GM12891 (cell line): ENCODE measurements at regions not wholly inside any gene's neighbourhood (a gene's known extent, or its start where the extent isn't known, plus 50 kb on each side); places are given as distances from the start of the nearest gene placed in this dataset.

Source experiments
- DNase-seq: peaks from one replicate; pipeline ENCODE4 v3.0.0; 2011; ENCODE audit warnings: low spot score; ENCODE audit not compliant: insufficient read length
- FAIRE-seq: peaks from 2 replicates; lab custom pipeline; 2011; peaks lifted over from hg19 to GRCh38; lab: Jason Lieb, UNC
- PAX5 ChIP-seq: IDR thresholded peaks from 2 replicates; pipeline ENCODE4 v1.6.1; 2011; ENCODE audit warnings: low read length, moderate library complexity, mild to moderate bottlenecking; ENCODE audit not compliant: insufficient read depth, severe bottlenecking
- POLR2A ChIP-seq: IDR thresholded peaks from 2 replicates; pipeline ENCODE4 v1.6.1; 2011; ENCODE audit warnings: low read depth, low read length, control low read depth
- POLR2AphosphoS5 ChIP-seq: IDR thresholded peaks from 2 replicates; pipeline ENCODE4 v1.6.1; 2011; ENCODE audit warnings: low read depth, low read length, control low read depth
- POU2F2 ChIP-seq: IDR thresholded peaks from 2 replicates; pipeline ENCODE4 v1.6.1; 2011; ENCODE audit warnings: low read depth, mild to moderate bottlenecking, control low read depth, low read length, moderate library complexity
- SPI1 ChIP-seq: IDR thresholded peaks from 2 replicates; pipeline ENCODE4 v1.6.1; 2011; ENCODE audit warnings: low read depth, low read length, control low read depth
- TAF1 ChIP-seq: IDR thresholded peaks from 2 replicates; pipeline ENCODE4 v1.6.1; 2011; ENCODE audit warnings: low read depth, low read length, control low read depth

DNA sequence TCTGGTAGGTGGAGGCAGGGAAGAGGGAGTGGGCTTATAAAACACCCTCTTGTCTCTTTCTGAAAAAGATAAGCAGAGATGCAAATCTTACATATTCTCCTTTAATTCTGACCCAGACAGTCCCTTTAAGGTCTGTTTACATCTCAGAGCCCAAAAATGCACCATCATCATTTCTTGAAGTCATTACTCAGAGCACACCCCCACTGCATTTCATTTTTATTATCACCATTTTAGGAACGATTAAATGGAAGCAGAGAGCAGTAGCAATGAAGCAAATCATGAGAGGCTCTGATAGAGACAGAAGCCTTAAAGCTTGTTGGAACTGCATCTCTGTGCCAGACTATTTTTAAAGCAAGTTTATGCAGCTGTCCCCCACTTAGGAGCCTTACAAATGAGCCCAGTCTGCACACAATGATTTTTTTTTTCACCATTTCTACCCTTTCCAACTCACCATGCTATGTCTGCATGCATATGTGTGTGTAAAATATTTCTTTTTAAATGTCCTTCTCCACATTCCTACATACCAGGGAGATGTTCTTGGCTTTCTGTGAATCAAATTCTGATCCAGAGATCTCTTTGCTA, 311.0 kb downstream of the GRIN2B start:
- DNase-seq (no peak), FAIRE-seq (no peak)

DNA sequence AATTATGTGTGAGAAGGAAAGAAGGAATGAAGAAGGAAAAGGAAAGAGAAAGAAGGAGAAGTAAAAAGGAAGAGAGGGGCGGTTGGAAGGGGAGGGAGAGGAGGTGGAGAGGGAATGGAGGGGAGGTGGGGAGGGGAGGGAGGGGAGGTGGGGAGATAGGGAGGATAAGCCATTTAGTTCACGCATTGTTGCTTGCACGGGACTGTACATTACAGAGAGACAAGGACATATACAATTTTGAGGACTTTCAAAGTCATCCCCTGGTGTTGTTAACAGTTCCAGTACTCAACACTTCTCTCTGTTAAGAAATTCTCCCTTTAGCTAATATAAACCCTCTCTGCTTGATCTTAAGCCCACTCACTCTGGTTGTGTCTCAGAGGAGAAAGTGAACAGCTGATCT, 312.5 kb downstream of the GRIN2B start:
- DNase-seq (no peak), FAIRE-seq (no peak)
- TF ChIP-seq POLR2AphosphoS5 (no peak), POU2F2 (no peak), SPI1 (no peak), TAF1 (no peak), PAX5 (no peak), POLR2A (no peak)

More for the DNA sequence above, 311.0 kb downstream of the GRIN2B start:
- TF ChIP-seq SPI1 (no peak), PAX5 (no peak), POU2F2 (no peak), POLR2AphosphoS5 (no peak), POLR2A (no peak), TAF1 (no peak)

DNA sequence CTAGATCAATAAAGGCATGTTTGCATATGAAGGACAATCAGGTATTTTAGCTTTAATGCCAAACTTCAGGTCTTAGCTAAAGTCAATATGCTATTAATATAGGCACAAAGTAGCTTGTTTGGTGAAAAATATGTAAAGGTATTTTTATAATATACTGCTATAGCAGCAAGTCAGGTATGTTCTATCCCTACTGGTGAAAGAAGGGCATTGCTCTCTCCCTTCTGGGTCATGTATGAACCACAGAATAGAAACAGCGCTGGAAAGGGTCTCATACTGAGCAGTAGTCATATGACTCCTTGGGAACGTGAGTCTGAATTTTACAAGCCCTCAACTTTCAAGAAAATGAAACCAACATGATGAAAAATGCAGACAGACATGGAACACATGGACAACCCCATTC, 314.6 kb downstream of the GRIN2B start:
- DNase-seq (no peak), FAIRE-seq (no peak)
- TF ChIP-seq PAX5 = no peak
- no peak for TF ChIP-seq SPI1
- no peak for TF ChIP-seq POLR2A
- TF ChIP-seq POU2F2 = no peak
- no peak for TF ChIP-seq TAF1

DNA sequence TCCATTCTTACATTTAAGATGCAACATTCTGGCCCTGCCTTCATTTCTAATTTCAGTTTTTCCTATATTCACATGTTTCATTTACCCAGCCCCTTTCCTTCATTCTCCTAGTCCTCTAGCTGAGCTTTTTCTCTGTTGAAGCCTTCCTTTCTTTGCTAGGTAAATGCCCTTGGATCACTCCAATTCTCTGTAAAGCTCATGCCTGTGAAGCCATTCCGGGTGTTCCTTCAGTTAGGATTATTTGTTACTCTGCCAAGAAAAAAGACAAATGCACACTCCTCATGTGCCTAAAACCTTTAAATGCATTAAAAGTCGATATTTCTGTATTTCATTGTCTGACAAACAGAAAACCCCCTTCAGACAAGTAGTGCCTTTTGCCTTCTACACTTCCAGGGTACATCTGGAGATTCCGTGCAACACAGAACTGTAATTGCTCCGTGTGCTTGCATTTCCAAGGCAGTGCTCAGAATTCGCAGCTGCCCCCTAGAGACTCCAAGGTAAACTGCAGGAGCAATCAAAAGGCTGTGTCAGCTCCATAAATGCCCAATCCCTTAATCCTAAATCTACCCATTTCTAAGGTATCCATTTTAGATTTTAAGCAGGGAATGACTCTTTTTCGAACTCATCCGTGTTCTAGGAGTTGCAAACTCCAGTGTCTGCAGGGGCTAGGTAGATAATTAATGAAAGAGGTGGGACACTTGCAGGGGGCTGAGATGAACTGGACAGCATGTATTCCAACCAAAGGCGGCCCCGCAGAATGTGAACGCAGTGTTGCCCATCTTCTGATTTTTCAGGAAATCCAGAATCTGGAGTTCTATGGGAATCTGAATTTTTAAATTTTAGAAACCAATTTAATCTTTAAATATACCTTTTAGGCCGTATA, 320.2 kb downstream of the GRIN2B start:
- DNase-seq (peak; percentile 18), FAIRE-seq (peak; percentile 20)
- no peak for TF ChIP-seq TAF1
- TF ChIP-seq PAX5 = no peak
- no peak for TF ChIP-seq POU2F2

DNA sequence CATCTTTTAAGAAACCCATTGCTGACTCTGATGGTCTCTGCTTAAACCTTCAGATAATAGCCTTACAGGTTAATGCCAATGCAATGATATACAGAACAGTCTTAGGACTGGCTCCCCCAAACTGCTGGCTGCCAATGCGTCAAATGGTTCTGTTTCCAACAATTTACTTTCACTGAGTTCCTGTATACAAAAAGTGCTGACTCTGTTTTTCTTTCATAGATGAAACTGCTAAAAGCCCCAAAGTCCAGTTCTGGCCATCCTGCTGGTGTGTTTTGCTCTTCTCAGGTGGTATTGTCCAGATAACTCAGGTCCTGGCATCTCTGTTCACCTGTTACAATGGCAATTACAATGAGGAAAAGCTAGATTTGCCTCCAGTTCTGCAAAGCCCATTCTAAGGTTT, 326.9 kb downstream of the GRIN2B start:
- TF ChIP-seq TAF1 (no peak), POLR2AphosphoS5 (no peak), POLR2A (no peak), POU2F2 (no peak), PAX5 (no peak), SPI1 (no peak)
- DNase-seq (no peak), FAIRE-seq (no peak)

DNA sequence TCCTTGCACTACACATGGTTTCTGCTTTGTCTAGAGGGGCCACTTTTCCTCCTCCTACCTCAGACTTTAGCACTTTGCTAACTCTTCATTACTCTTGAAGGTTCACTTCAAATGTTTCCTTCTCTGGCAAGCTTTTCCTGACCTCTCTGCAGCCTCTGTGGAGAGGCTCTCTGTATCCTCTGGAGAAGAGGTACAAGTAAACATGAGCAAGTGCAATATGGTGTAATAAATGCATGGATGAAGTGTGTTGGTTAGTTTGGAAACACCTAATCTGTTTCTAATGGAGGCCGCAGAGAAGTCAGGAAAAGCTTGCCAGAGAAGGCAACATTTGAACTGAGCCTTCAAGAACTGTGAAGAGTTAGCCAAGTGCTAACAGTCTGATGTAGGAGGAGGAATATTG, 329.3 kb downstream of the GRIN2B start:
- FAIRE-seq (no peak), DNase-seq (no peak)
- no peak for TF ChIP-seq POLR2A
- no peak for TF ChIP-seq POU2F2
- no peak for TF ChIP-seq SPI1
- no peak for TF ChIP-seq PAX5
- TF ChIP-seq POLR2AphosphoS5 = no peak
- no peak for TF ChIP-seq TAF1

DNA sequence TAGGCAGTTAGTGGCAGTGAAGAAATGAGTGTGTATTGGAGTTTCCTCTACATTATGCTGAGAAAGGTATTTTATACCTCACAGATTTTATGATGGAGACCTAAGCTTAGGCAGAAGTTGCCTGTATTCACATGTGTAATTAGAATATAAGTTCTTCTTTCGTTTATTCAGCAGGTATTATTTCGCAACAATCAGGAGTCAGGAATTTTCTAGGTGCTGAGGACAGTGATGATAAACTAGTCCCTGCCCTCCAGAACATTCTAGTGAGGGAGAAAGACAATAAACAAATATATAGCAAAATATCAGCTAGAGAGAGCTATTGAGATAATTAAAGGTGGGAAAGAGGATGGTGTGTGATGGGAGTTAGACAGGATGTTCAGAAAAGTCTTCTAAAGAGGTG, 345.7 kb downstream of the GRIN2B start:
- TF ChIP-seq POLR2AphosphoS5 = no peak
- no peak for TF ChIP-seq POLR2A
- TF ChIP-seq POU2F2 = no peak
- no peak for TF ChIP-seq SPI1
- TF ChIP-seq TAF1 = no peak
- TF ChIP-seq PAX5 = no peak
- no peak for FAIRE-seq

DNA sequence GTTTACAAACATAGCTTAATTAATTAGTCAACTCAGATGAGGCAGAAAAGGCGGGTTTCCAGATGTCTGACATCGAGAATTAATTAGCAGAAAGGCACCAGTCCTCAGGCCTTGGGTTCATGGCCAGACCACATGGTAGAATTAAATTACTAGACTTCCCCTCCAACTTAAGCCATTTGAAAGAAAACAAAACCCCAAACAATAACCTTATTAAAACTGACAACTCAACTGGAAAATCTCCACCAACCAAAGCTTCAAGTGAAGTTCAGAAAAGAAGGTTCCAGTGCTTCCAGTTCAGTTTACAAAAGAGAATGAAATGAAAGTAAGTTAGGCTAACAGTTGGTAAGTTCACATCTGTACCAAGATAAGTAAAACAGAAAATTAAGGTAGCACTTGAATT, 349.5 kb downstream of the GRIN2B start:
- no peak for DNase-seq
- FAIRE-seq = no peak
- no peak for TF ChIP-seq POU2F2
- TF ChIP-seq SPI1 = no peak
- TF ChIP-seq PAX5 = no peak
- no peak for TF ChIP-seq TAF1
- TF ChIP-seq POLR2A = no peak
- no peak for TF ChIP-seq POLR2AphosphoS5

More for the DNA sequence above, 345.7 kb downstream of the GRIN2B start:
- no peak for DNase-seq

DNA sequence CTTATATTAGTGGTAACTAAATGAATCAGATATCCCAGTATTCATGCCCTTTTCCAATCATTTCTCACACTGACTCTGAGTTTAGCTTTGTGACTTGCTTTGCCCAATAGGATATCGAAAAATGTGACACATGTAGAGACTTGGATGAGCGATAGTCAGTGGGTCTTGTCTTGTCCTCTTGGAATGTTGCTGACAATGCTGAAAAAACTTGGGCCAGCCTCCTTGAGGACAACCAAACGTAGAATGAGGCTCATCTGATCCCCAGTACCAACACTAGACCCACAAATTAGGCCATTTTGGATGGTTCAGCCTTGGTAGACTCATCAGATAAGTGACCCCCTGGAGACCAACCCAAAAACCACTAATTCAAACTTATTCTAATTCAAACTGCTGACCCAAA, 351.0 kb downstream of the GRIN2B start:
- DNase-seq = no peak
- TF ChIP-seq SPI1 = no peak
- TF ChIP-seq POU2F2 = no peak
- TF ChIP-seq PAX5 = no peak
- TF ChIP-seq POLR2A = no peak
- no peak for TF ChIP-seq TAF1
- TF ChIP-seq POLR2AphosphoS5 = no peak
- FAIRE-seq = no peak
